Body of pancreas (tissue), 4 donors: ENCODE measurements at regions not wholly inside any gene's neighbourhood (a gene's known extent, or its start where the extent isn't known, plus 50 kb on each side); places are given as distances from the start of the nearest gene placed in this dataset.

Source experiments
- ATAC-seq: fragments of 150-250 bp; one replicate; pipeline ENCODE4 v1.9.1; 2016
- DNase-seq, 4 donors: peaks; one replicate each; pipeline ENCODE4 v3.0.0-alpha.2; 2019
- H3K27ac ChIP-seq, 4 donors: fragments of 200-600 bp; sonication (generic); 1 replicate in 3 of 4; 2 replicates in 1 of 4; pipeline versions ENCODE4 v1.5.1 to v1.6.1; 2016 to 2019; ENCODE audit warnings: mild to moderate bottlenecking in 1 of 4, mixed read lengths in 1 of 4, moderate library complexity in 1 of 4
- H3K27me3 ChIP-seq, 2 donors: fragments of 200-600 bp; sonication (generic); one replicate each; pipeline ENCODE4 v1.6.0; 2016; ENCODE audit warnings: mild to moderate bottlenecking in 1 of 2
- H3K36me3 ChIP-seq, 2 donors: fragments of 200-600 bp; sonication (generic); replicated peaks in 1 of 2; 2 replicates each; pipeline ENCODE4 v1.5.1; 2016; ENCODE audit warnings: low read depth in 2 of 2; ENCODE audit not compliant: insufficient read depth in 1 of 2
- H3K4me1 ChIP-seq: fragments of 200-600 bp; sonication (generic); one replicate; pipeline ENCODE4 v1.6.0; 2016
- H3K4me3 ChIP-seq, 2 donors: fragments of 200-600 bp; sonication (generic); 1 replicate in 1 of 2; 2 replicates in 1 of 2; pipeline ENCODE4 v1.5.1; 2016 to 2019
- H3K9me3 ChIP-seq, 3 donors: fragments of 200-600 bp; sonication (generic); 1 replicate in 2 of 3; 2 replicates in 1 of 3; pipeline ENCODE4 v1.5.1; 2016
- CTCF ChIP-seq, 7 experiments: fragments of 450-650 bp in 4 of 7; fragments of 200-600 bp in 3 of 7; sonication (generic) in 3 of 7; IDR thresholded peaks; one replicate each; pipeline ENCODE4 v1.5.1; 2016 to 2019; ENCODE audit warnings: antibody characterized with exemption in 7 of 7
- POLR2A ChIP-seq, 3 donors: fragments of 450-650 bp; IDR thresholded peaks; one replicate each; pipeline ENCODE4 v1.6.1; 2016; ENCODE audit warnings: antibody characterized with exemption in 3 of 3, mild to moderate bottlenecking in 2 of 3
- WGBS, 2 donors: methylation state at CpG; one replicate each; pipeline ENCODE4 v1.1.5; 2017; 5-methylcytosine and 5-hydroxymethylcytosine counted together
- intact Hi-C: fragments of 100-400 bp; cut with DNase I; formaldehyde crosslinking; loops from one replicate; pipeline ENCODE4 v1.15.1; 2023

- Histone ChIP-seq H3K9me3 (no peaks in the 10 kb centered on the region), H3K27ac (no peak overlapping the region), H3K4me3 (no peak overlapping the region), H3K27me3 (no peaks in the 10 kb centered on the region), H3K36me3 (no peaks in the 10 kb centered on the region), H3K4me1 (no peaks in the 10 kb centered on the region)
- 69 to 75% methylated on average over 2 of the region's 2 CpGs for WGBS, 2 donors
- DNase-seq: no peak
- ATAC-seq: no peak
- TF ChIP-seq POLR2A (IDR thresholded peaks at IDR 0.05): no peak
- TF ChIP-seq CTCF (IDR thresholded peaks at IDR 0.05): no peak
- intact Hi-C loops: no loop called here
These were observed 283.9 kb downstream of the UBE3D start for GRCh38 chr6:82781620-82782204.

- ATAC-seq (no peak), DNase-seq (no peak)
- Histone ChIP-seq H3K4me3 (no peak overlapping the region), H3K27ac (no peak overlapping the region), H3K4me1 (no peaks in the 10 kb centered on the region), H3K27me3 (no peaks in the 10 kb centered on the region), H3K9me3 (no peaks in the 10 kb centered on the region), H3K36me3 (no peaks in the 10 kb centered on the region)
- TF ChIP-seq CTCF (IDR thresholded peaks at IDR 0.05): no peak
- TF ChIP-seq POLR2A (IDR thresholded peaks at IDR 0.05): no peak
- WGBS, 2 donors: 55 to 68% methylated on average over 6 of the region's 6 CpGs
- intact Hi-C loops: no loop called here
These were observed 281.9 kb downstream of the UBE3D start for GRCh38 chr6:82783587-82784236.

GRCh38 chr6:82785206-82785605, 280.4 kb downstream of the UBE3D start:
- intact Hi-C loops: no loop called here
- WGBS, 2 donors: 64 to 65% methylated on average over 2 of the region's 2 CpGs
- no peaks in the 10 kb centered on the region for H3K9me3 ChIP-seq
- H3K4me1 ChIP-seq: no peaks in the 10 kb centered on the region
- H3K27me3 ChIP-seq: no peaks in the 10 kb centered on the region
- H3K36me3 ChIP-seq: no peaks in the 10 kb centered on the region
- H3K4me3 ChIP-seq: no peak overlapping the region
- H3K27ac ChIP-seq: no peak overlapping the region
- ATAC-seq: no peak
- no peak for DNase-seq
- TF ChIP-seq POLR2A (IDR thresholded peaks at IDR 0.05) (no peak), CTCF (IDR thresholded peaks at IDR 0.05) (no peak)

- WGBS, 2 donors: 74 to 83% methylated on average over 3 of the region's 3 CpGs
- Histone ChIP-seq H3K4me3 (no peak overlapping the region), H3K27ac (no peak overlapping the region), H3K9me3 (no peaks in the 10 kb centered on the region), H3K27me3 (no peaks in the 10 kb centered on the region), H3K36me3 (no peaks in the 10 kb centered on the region), H3K4me1 (no peaks in the 10 kb centered on the region)
- DNase-seq: no peak
- no peak for ATAC-seq
- intact Hi-C loops: no loop called here
- no peak for TF ChIP-seq CTCF (IDR thresholded peaks at IDR 0.05)
- TF ChIP-seq POLR2A (IDR thresholded peaks at IDR 0.05): no peak
These were observed 279.4 kb downstream of the UBE3D start for GRCh38 chr6:82786248-82786647.

- DNase-seq (no peak), ATAC-seq (no peak)
- no peaks in the 10 kb centered on the region for H3K36me3 ChIP-seq
- H3K4me3 ChIP-seq: no peak overlapping the region
- no peak overlapping the region for H3K27ac ChIP-seq
- no peaks in the 10 kb centered on the region for H3K9me3 ChIP-seq
- TF ChIP-seq CTCF (IDR thresholded peaks at IDR 0.05) (no peak), POLR2A (IDR thresholded peaks at IDR 0.05) (no peak)
- intact Hi-C loops: no loop called here
- no peaks in the 10 kb centered on the region for H3K27me3 ChIP-seq
- 29 to 38% methylated on average over 1 of the region's 1 CpG for WGBS, 2 donors
- no peaks in the 10 kb centered on the region for H3K4me1 ChIP-seq
These were observed 269.7 kb downstream of the UBE3D start for GRCh38 chr6:82795940-82796339.
